Tibial artery (tissue), 4 donors: ENCODE measurements at regions not wholly inside any gene's neighbourhood (a gene's known extent, or its start where the extent isn't known, plus 50 kb on each side); places are given as distances from the start of the nearest gene placed in this dataset.

Source experiments
- DNase-seq, 2 donors: peaks; one replicate each; pipeline ENCODE4 v3.0.0-alpha.2; 2019
- H3K27ac ChIP-seq, 2 donors: fragments of 200-600 bp; sonication (generic) in 1 of 2; 1 replicate in 1 of 2; 2 replicates in 1 of 2; pipeline ENCODE4 v1.5.1; 2018 to 2019; ENCODE audit warnings: mild to moderate bottlenecking in 1 of 2
- H3K27me3 ChIP-seq, 2 donors: fragments of 200-600 bp; sonication (generic) in 1 of 2; one replicate each; pipeline versions ENCODE4 v1.5.1 to v1.6.0; 2016 to 2019
- H3K36me3 ChIP-seq, 3 donors: fragments of 200-600 bp; sonication (generic) in 2 of 3; one replicate each; pipeline ENCODE4 v1.5.1; 2016 to 2019; ENCODE audit warnings: mild to moderate bottlenecking in 2 of 3
- H3K4me1 ChIP-seq, 4 donors: fragments of 200-600 bp; sonication (generic) in 2 of 4; 1 replicate in 3 of 4; 2 replicates in 1 of 4; pipeline ENCODE4 v1.5.1; 2016 to 2019
- H3K4me3 ChIP-seq, 2 donors: fragments of 200-600 bp; sonication (generic) in 1 of 2; 1 replicate in 1 of 2; 2 replicates in 1 of 2; pipeline ENCODE4 v1.5.1; 2018 to 2019; ENCODE audit warnings: mild to moderate bottlenecking in 2 of 2
- H3K9me3 ChIP-seq, 3 donors: fragments of 200-600 bp; sonication (generic) in 1 of 3; one replicate each; pipeline ENCODE4 v1.5.1; 2016 to 2019
- intact Hi-C: fragments of 100-400 bp; cut with DNase I; formaldehyde crosslinking; loops from one replicate; pipeline ENCODE4 v1.15.0; 2023; ENCODE audit warnings: low total_unique reads
- TF ChIP-seq, protein P1 (sequence below), 2 experiments: fragments of 200-600 bp in 1 of 2; fragments of 450-650 bp in 1 of 2; IDR thresholded peaks; one replicate each; pipeline ENCODE4 v1.5.1; 2017 to 2019; ENCODE audit warnings: antibody characterized with exemption in 2 of 2, mild to moderate bottlenecking in 1 of 2, moderate library complexity in 1 of 2

GRCh38 chr11:28636566-28636965, 528.4 kb downstream of the METTL15 start:
- H3K27ac ChIP-seq, result no peak overlapping the region
- no peak for DNase-seq
- intact Hi-C loops, result no loop called here
- no peaks in the 10 kb centered on the region for H3K4me1 ChIP-seq
- H3K27me3 ChIP-seq, result no peaks in the 10 kb centered on the region
- no peaks in the 10 kb centered on the region for H3K36me3 ChIP-seq
- TF ChIP-seq, protein P1, sequence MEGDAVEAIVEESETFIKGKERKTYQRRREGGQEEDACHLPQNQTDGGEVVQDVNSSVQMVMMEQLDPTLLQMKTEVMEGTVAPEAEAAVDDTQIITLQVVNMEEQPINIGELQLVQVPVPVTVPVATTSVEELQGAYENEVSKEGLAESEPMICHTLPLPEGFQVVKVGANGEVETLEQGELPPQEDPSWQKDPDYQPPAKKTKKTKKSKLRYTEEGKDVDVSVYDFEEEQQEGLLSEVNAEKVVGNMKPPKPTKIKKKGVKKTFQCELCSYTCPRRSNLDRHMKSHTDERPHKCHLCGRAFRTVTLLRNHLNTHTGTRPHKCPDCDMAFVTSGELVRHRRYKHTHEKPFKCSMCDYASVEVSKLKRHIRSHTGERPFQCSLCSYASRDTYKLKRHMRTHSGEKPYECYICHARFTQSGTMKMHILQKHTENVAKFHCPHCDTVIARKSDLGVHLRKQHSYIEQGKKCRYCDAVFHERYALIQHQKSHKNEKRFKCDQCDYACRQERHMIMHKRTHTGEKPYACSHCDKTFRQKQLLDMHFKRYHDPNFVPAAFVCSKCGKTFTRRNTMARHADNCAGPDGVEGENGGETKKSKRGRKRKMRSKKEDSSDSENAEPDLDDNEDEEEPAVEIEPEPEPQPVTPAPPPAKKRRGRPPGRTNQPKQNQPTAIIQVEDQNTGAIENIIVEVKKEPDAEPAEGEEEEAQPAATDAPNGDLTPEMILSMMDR (IDR thresholded peaks at IDR 0.05), result no peak
- no peak overlapping the region for H3K4me3 ChIP-seq
- peaks cover 0 to under 1% (median 0%) of the 10 kb centered on the region in 3 donors for H3K9me3 ChIP-seq

- intact Hi-C loops, result no loop called here
- no peak for DNase-seq
- TF ChIP-seq, protein P1 (IDR thresholded peaks at IDR 0.05), result no peak
- H3K27ac ChIP-seq, result no peak overlapping the region
- H3K4me1 ChIP-seq, result no peaks in the 10 kb centered on the region
- H3K4me3 ChIP-seq, result no peak overlapping the region
- no peaks in the 10 kb centered on the region for H3K36me3 ChIP-seq
- H3K9me3 ChIP-seq, result no peaks in the 10 kb centered on the region
- H3K27me3 ChIP-seq, result no peaks in the 10 kb centered on the region
Observed at GRCh38 chr11:28636033-28636432, 527.8 kb downstream of the METTL15 start.

GRCh38 chr11:28632338-28632737, 524.1 kb downstream of the METTL15 start:
- TF ChIP-seq, protein P1 (IDR thresholded peaks at IDR 0.05), result no peak
- DNase-seq, result no peak
- intact Hi-C loops, result no loop called here

GRCh38 chr11:28631148-28631547, 523.0 kb downstream of the METTL15 start:
- Histone ChIP-seq H3K36me3 (no peaks in the 10 kb centered on the region), H3K27me3 (no peaks in the 10 kb centered on the region), H3K27ac (no peak overlapping the region), H3K9me3 (no peaks in the 10 kb centered on the region), H3K4me3 (no peak overlapping the region), H3K4me1 (no peaks in the 10 kb centered on the region)
- TF ChIP-seq, protein P1 (IDR thresholded peaks at IDR 0.05), result no peak
- intact Hi-C loops, result no loop called here
- no peak for DNase-seq

More at GRCh38 chr11:28632338-28632737, 524.1 kb downstream of the METTL15 start:
- H3K9me3 ChIP-seq, result no peaks in the 10 kb centered on the region
- H3K4me1 ChIP-seq, result no peaks in the 10 kb centered on the region
- H3K27me3 ChIP-seq, result no peaks in the 10 kb centered on the region
- H3K36me3 ChIP-seq, result no peaks in the 10 kb centered on the region
- H3K27ac ChIP-seq, result no peak overlapping the region
- H3K4me3 ChIP-seq, result no peak overlapping the region

DNA sequence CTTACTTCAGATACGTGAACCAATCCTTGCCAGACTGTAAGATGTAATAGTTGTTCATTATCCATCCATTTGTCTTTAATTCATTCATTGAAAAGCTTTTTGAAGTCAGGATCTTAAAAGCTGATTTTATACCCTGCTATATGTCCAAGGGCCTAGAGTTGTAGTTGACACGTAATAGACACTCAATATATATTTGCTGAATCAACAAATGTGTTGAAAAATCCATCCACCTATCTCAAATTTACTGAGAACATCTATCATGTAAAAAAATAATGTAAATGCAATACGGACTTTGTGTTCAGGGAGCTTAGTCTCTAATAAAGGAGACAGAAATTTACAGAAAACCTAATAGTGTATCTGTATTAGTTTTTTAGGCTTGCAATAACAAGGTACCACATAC, 521.0 kb downstream of the METTL15 start:
- TF ChIP-seq, protein P1 (IDR thresholded peaks at IDR 0.05), result no peak
- no peak for DNase-seq
- no peaks in the 10 kb centered on the region for H3K9me3 ChIP-seq
- no peaks in the 10 kb centered on the region for H3K4me1 ChIP-seq
- H3K36me3 ChIP-seq, result no peaks in the 10 kb centered on the region
- no peak overlapping the region for H3K4me3 ChIP-seq
- no peak overlapping the region for H3K27ac ChIP-seq
- no peaks in the 10 kb centered on the region for H3K27me3 ChIP-seq
- intact Hi-C loops, result no loop called here

DNA sequence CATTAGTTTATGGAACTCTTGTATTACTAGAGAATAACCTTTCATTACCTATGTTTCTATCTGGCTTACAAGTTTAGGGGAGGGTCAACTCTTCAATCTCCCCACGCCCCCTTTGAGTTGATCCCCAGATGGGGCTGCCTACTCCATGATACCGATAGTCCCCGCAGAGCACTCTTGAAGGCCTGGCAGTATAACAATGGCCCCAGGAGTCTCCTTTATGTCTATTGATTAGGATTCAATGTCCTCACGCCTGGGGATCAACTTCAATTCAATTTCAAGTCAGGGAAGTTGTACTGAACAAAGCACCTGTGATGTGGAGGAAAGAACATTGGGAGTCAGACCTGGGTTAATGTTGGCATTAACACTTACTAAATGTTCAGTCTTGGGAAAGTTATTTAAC, 520.2 kb downstream of the METTL15 start:
- Histone ChIP-seq H3K36me3 (no peaks in the 10 kb centered on the region), H3K4me1 (no peaks in the 10 kb centered on the region)
- TF ChIP-seq, protein P1 (IDR thresholded peaks at IDR 0.05), result no peak

More for the DNA sequence above, 520.2 kb downstream of the METTL15 start:
- Histone ChIP-seq H3K27ac (no peak overlapping the region), H3K4me3 (no peak overlapping the region), H3K9me3 (no peaks in the 10 kb centered on the region), H3K27me3 (no peaks in the 10 kb centered on the region)
- intact Hi-C loops, result no loop called here
- no peak for DNase-seq
